PC-3 (cell line): ENCODE measurements at regions not wholly inside any gene's neighbourhood (a gene's known extent, or its start where the extent isn't known, plus 50 kb on each side); places are given as distances from the start of the nearest gene placed in this dataset.

Experiments
- EZH2 ChIP-seq: fragments of 300-600 bp; sonication (generic); IDR thresholded peaks from one replicate; pipeline ENCODE4 v1.6.1; 2017; ENCODE audit warnings: antibody characterized with exemption, mild to moderate bottlenecking, low read length; ENCODE audit not compliant: unreplicated experiment
- EZH2phosphoT487 ChIP-seq: fragments of 300-600 bp; sonication (generic); IDR thresholded peaks from 2 replicates; pipeline ENCODE4 v1.6.1; 2018; ENCODE audit warnings: mild to moderate bottlenecking, antibody characterized with exemption, low read length, borderline replicate concordance
- TF ChIP-seq, protein P1 (sequence below): fragments of 300-600 bp; sonication (generic); conservative IDR thresholded peaks from 2 replicates; pipeline ENCODE4 v1.5.1; 2017; ENCODE audit warnings: antibody characterized with exemption, low read depth, mild to moderate bottlenecking, low read length

DNA sequence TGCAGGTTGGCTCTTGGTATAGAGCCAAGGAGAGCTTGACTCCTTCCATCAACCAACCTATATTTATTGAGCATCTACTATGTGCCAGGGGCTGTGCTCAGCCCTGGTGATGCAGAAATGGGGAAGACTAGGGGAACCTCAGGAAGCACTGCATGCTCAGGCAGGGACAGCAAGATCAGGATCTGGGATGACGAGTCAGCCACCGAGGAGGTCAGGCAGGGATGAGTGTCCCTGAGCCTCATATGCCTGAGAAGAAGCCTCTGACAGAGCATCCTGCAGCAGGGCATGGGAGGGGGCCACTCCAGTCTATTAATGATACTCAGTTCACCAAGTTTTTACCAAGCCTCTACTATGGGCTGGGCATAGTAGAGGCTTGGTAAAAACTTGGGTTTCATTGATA lies 158.1 kb downstream of the KATNAL1 start:
- TF ChIP-seq, protein P1, sequence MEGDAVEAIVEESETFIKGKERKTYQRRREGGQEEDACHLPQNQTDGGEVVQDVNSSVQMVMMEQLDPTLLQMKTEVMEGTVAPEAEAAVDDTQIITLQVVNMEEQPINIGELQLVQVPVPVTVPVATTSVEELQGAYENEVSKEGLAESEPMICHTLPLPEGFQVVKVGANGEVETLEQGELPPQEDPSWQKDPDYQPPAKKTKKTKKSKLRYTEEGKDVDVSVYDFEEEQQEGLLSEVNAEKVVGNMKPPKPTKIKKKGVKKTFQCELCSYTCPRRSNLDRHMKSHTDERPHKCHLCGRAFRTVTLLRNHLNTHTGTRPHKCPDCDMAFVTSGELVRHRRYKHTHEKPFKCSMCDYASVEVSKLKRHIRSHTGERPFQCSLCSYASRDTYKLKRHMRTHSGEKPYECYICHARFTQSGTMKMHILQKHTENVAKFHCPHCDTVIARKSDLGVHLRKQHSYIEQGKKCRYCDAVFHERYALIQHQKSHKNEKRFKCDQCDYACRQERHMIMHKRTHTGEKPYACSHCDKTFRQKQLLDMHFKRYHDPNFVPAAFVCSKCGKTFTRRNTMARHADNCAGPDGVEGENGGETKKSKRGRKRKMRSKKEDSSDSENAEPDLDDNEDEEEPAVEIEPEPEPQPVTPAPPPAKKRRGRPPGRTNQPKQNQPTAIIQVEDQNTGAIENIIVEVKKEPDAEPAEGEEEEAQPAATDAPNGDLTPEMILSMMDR: no peak
- TF ChIP-seq EZH2 (no peak), EZH2phosphoT487 (no peak)
